ENCODE measurements at regions not wholly inside any gene's neighbourhood (a gene's known extent, or its start where the extent isn't known, plus 50 kb on each side); places are given as distances from the start of the nearest gene placed in this dataset.

DNA sequence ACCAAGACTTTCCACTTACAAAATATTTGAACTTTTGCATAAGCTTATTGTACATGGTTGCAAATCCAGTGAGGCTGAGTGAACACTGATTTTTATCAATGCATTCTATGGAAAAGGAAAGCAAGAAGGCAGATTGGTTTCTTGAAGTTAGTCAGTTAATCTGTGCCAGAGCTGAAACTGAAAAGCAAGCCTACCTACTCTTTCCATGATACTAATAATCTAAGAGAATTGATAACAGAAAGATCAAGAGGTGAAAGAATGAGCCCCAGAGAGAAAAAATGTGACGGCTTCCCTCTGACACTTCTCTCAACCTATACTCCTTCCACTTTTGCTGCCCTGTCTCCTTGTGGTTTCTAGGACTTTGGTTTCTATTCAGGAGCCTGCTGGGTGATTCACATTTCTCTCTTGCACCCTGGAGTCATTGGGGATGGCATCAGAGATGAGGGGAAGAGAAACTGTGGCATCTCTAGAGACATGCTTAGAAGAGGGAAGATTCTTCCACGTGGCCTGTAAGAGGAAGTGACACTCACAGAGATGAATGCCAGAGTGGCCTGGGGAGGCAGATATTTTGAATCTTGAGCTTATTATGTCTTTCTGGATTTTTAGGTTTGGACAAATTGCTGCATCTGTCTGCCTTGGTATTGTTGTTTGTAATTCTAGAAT lies 158.6 kb upstream of the RIMS1 start:
- TF ChIP-seq POLR2A (IDR thresholded peaks at IDR 0.05) (no peak), CTCF (IDR thresholded peaks at IDR 0.05) (no peak)

Measured in testis (tissue), 2 donors.